ENCODE measurements at regions not wholly inside any gene's neighbourhood (a gene's known extent, or its start where the extent isn't known, plus 50 kb on each side); places are given as distances from the start of the nearest gene placed in this dataset.

- POLR2A ChIA-PET: no interaction called here
- CTCF ChIA-PET: interaction anchor here (0.6 kb wide), 1 partner anchor 151 kb away, joined by 3 read pairs; no protein-coding TSS in a partner anchor
- H3K36me3 Mint-ChIP-seq (ENCODE audit: low read depth): no peaks in the 10 kb centered on the region
Observed at GRCh38 chr6:29999416-29999815, 57.1 kb downstream of the HLA-A start.

GRCh38 chr6:30000156-30000791 is 57.9 kb downstream of the HLA-A start:
- Mint-ChIP-seq H3K27ac (no peak overlapping the region), H3K27me3 (peaks cover 3% of the 10 kb centered on the region), H3K4me1 (no peaks in the 10 kb centered on the region), H3K36me3 (ENCODE audit: low read depth) (no peaks in the 10 kb centered on the region), H3K9me3 (ENCODE audit: low read depth) (no peaks in the 10 kb centered on the region), H3K4me3 (no peak overlapping the region)
- ChIA-PET POLR2A (no interaction called here), CTCF (no interaction called here)
- ATAC-seq (no peak), DNase-seq (no peak)
- intact Hi-C loops (cut with DNase I, micrococcal nuclease): no loop called here

More at GRCh38 chr6:29999416-29999815, 57.1 kb downstream of the HLA-A start:
- Mint-ChIP-seq H3K4me1 (no peaks in the 10 kb centered on the region), H3K4me3 (no peak overlapping the region), H3K9me3 (ENCODE audit: low read depth) (no peaks in the 10 kb centered on the region), H3K27me3 (no peaks in the 10 kb centered on the region), H3K27ac (no peak overlapping the region)
- DNase-seq: no peak
- no peak for ATAC-seq
- intact Hi-C loops (cut with DNase I, micrococcal nuclease): no loop called here

- DNase-seq (no peak), ATAC-seq (no peak)
- peaks cover 20% of the 10 kb centered on the region for H3K27me3 Mint-ChIP-seq
- intact Hi-C loops (cut with DNase I, micrococcal nuclease): no loop called here
- ChIA-PET POLR2A (no interaction called here), CTCF (interaction anchor here (0.6 kb wide), 1 partner anchor 9 kb away, joined by 4 read pairs; no protein-coding TSS in a partner anchor)
- H3K4me3 Mint-ChIP-seq: no peak overlapping the region
- no peaks in the 10 kb centered on the region for H3K9me3 Mint-ChIP-seq (ENCODE audit: low read depth)
- peaks cover 13% of the 10 kb centered on the region for H3K4me1 Mint-ChIP-seq
- no peaks in the 10 kb centered on the region for H3K36me3 Mint-ChIP-seq (ENCODE audit: low read depth)
- no peak overlapping the region for H3K27ac Mint-ChIP-seq
Observed at GRCh38 chr6:30002871-30003270, 58.2 kb upstream of the POLR1H start.

GRCh38 chr6:30005482-30005881 is 55.6 kb upstream of the POLR1H start:
- POLR2A ChIA-PET: interaction anchor here (0.6 to 0.7 kb wide), 2 partner anchors 19 to 20 kb away, joined by 3 to 5 read pairs; no protein-coding TSS in a partner anchor
- intact Hi-C loops (cut with DNase I, micrococcal nuclease): no loop called here
- H3K9me3 Mint-ChIP-seq (ENCODE audit: low read depth): no peaks in the 10 kb centered on the region
- H3K4me3 Mint-ChIP-seq: peak overlapping the region; percentile 53
- peaks cover 13% of the 10 kb centered on the region for H3K4me1 Mint-ChIP-seq
- peaks cover 29% of the 10 kb centered on the region for H3K27me3 Mint-ChIP-seq
- CTCF ChIA-PET: interaction anchor here (0.7 kb wide), 1 partner anchor 39 kb away, joined by 3 read pairs; no protein-coding TSS in a partner anchor
- DNase-seq (no peak), ATAC-seq (no peak)
- H3K27ac Mint-ChIP-seq: no peak overlapping the region
- peaks cover 13% of the 10 kb centered on the region for H3K36me3 Mint-ChIP-seq (ENCODE audit: low read depth)

GRCh38 chr6:30006170-30007131 is 54.6 kb upstream of the POLR1H start:
- Mint-ChIP-seq H3K9me3 (ENCODE audit: low read depth) (no peaks in the 10 kb centered on the region), H3K27ac (no peak overlapping the region), H3K27me3 (peaks cover 29% of the 10 kb centered on the region), H3K4me3 (peak overlapping the region; percentile 53), H3K4me1 (peaks cover 13% of the 10 kb centered on the region), H3K36me3 (ENCODE audit: low read depth) (peaks cover 18% of the 10 kb centered on the region)
- ChIA-PET CTCF (no interaction called here), POLR2A (interaction anchor here (0.6 kb wide), 2 partner anchors 20 to 132 kb away, joined by 3 to 4 read pairs; no protein-coding TSS in a partner anchor)
- ATAC-seq (peak; percentile 55), DNase-seq (peak; percentile 45)
- intact Hi-C loops (cut with DNase I, micrococcal nuclease): no loop called here

GRCh38 chr6:30007132-30007764 is 53.8 kb upstream of the POLR1H start:
- ATAC-seq: peak; percentile 42
- peaks cover 19% of the 10 kb centered on the region for H3K36me3 Mint-ChIP-seq (ENCODE audit: low read depth)
- peak; percentile 29 for DNase-seq

GRCh38 chr6:30009113-30009512 is 52.0 kb upstream of the POLR1H start:
- Mint-ChIP-seq H3K4me3 (no peak overlapping the region), H3K4me1 (peaks cover 13% of the 10 kb centered on the region), H3K27ac (no peak overlapping the region), H3K27me3 (peaks cover 29% of the 10 kb centered on the region), H3K9me3 (ENCODE audit: low read depth) (no peaks in the 10 kb centered on the region), H3K36me3 (ENCODE audit: low read depth) (peaks cover 19% of the 10 kb centered on the region)
- ChIA-PET POLR2A (no interaction called here), CTCF (interaction anchor here (0.7 to 0.9 kb wide), 2 partner anchors 17 to 167 kb away, joined by 3 read pairs; no protein-coding TSS in a partner anchor)
- no peak for DNase-seq
- intact Hi-C loops (cut with DNase I, micrococcal nuclease): no loop called here
- ATAC-seq: no peak

More at GRCh38 chr6:30007132-30007764, 53.8 kb upstream of the POLR1H start:
- CTCF ChIA-PET: no interaction called here
- POLR2A ChIA-PET: no interaction called here
- H3K27ac Mint-ChIP-seq: no peak overlapping the region
- no peaks in the 10 kb centered on the region for H3K9me3 Mint-ChIP-seq (ENCODE audit: low read depth)
- peaks cover 29% of the 10 kb centered on the region for H3K27me3 Mint-ChIP-seq
- intact Hi-C loops (cut with DNase I, micrococcal nuclease): no loop called here
- peak overlapping the region; percentile 53 for H3K4me3 Mint-ChIP-seq
- H3K4me1 Mint-ChIP-seq: peaks cover 13% of the 10 kb centered on the region
